Endothelial cell of umbilical vein (primary cell): ENCODE measurements at regions not wholly inside any gene's neighbourhood (a gene's known extent, or its start where the extent isn't known, plus 50 kb on each side); places are given as distances from the start of the nearest gene placed in this dataset.

Experiments
- BruUV-seq: library from RNA; stranded (reverse); fragments of 400-500 nt; replicated peaks from 2 replicates; lab custom pipeline; 2021; lab: Mats Ljungman, UMichigan
- CTCF ChIA-PET: fragments of 300-600, 350-600 bp; sonication (Branson Sonifier 250); formaldehyde crosslinking; loops from one replicate; lab custom pipeline; 2021; ENCODE audit warnings: antibody characterized with exemption, inconsistent platforms; lab: Charles Lee
- POLR2A ChIA-PET: fragments of 300-600, 350-600 bp; sonication (Branson Sonifier 250); formaldehyde crosslinking; loops from one replicate; lab custom pipeline; 2021; ENCODE audit warnings: antibody characterized with exemption, inconsistent platforms; lab: Charles Lee
- DNase-seq: peaks from one replicate; pipeline ENCODE4 v3.0.0-alpha.2; 2011; ENCODE audit warnings: low read depth, low spot score
- FAIRE-seq: peaks from 2 replicates; lab custom pipeline; 2011; peaks lifted over from hg19 to GRCh38; lab: Jason Lieb, UNC
- H2AFZ ChIP-seq: 2 replicates; pipeline ENCODE4 v1.6.0; 2012; ENCODE audit warnings: low read depth, low read length, control low read depth, inconsistent platforms
- H3K27ac ChIP-seq: 2 replicates; pipeline ENCODE4 v1.5.1; 2011; ENCODE audit warnings: low read depth, mild to moderate bottlenecking, control low read depth, low read length, moderate library complexity; ENCODE audit not compliant: insufficient read depth
- H3K27me3 ChIP-seq, 2 experiments: 2 replicates each; pipeline versions ENCODE4 v1.6.0 to v1.6.1; 2011; ENCODE audit warnings: low read length in 2 of 2, mixed read lengths in 1 of 2; ENCODE audit not compliant: control insufficient read depth in 2 of 2, insufficient read depth in 2 of 2
- H3K36me3 ChIP-seq, 2 experiments: 2 replicates in 1 of 2; 3 replicates in 1 of 2; pipeline ENCODE4 v1.5.1; 2011; ENCODE audit warnings: low read length in 2 of 2, mild to moderate bottlenecking in 1 of 2, moderate library complexity in 1 of 2; ENCODE audit not compliant: control insufficient read depth in 2 of 2, insufficient read depth in 2 of 2; ENCODE audit errors: extremely low read depth in 1 of 2
- H3K4me1 ChIP-seq: 3 replicates; pipeline ENCODE4 v1.5.1; 2011; ENCODE audit warnings: mild to moderate bottlenecking, low read length; ENCODE audit not compliant: control insufficient read depth, insufficient read depth; ENCODE audit errors: extremely low read depth
- H3K4me2 ChIP-seq: 2 replicates; pipeline ENCODE4 v1.6.1; 2011; ENCODE audit warnings: low read length, control low read depth, mixed read lengths; ENCODE audit not compliant: insufficient read depth
- H3K4me3 ChIP-seq, 3 experiments: fragments of 200-600 bp in 1 of 3; sonication (generic), shearing (Covaris generic) in 1 of 3; replicated peaks in 1 of 3; 2 replicates each; pipeline ENCODE4 v1.5.1; 2011 to 2016; ENCODE audit warnings: control low read depth in 3 of 3, low read length in 3 of 3, mild to moderate bottlenecking in 2 of 3, inconsistent platforms in 1 of 3, low read depth in 1 of 3, moderate library complexity in 1 of 3; ENCODE audit not compliant: insufficient read depth in 1 of 3
- H3K79me2 ChIP-seq: 2 replicates; pipeline ENCODE4 v1.6.0; 2012; ENCODE audit warnings: low read length, inconsistent platforms; ENCODE audit not compliant: control insufficient read depth, insufficient read depth
- H3K9ac ChIP-seq: replicated peaks from 2 replicates; pipeline ENCODE3; 2011; ENCODE audit warnings: low read length, control low read depth; ENCODE audit not compliant: insufficient read depth; ENCODE audit errors: extremely low read depth
- H3K9me1 ChIP-seq: replicated peaks from 3 replicates; pipeline ENCODE4 v1.6.0; 2011; ENCODE audit warnings: mild to moderate bottlenecking, low read length; ENCODE audit not compliant: control insufficient read depth, insufficient read depth; ENCODE audit errors: extremely low read depth
- H3K9me3 ChIP-seq: replicated peaks from 2 replicates; pipeline ENCODE4 v1.5.1; 2012; ENCODE audit warnings: low read length, inconsistent platforms; ENCODE audit not compliant: control insufficient read depth, insufficient read depth
- H4K20me1 ChIP-seq: replicated peaks from 2 replicates; pipeline ENCODE3; 2011; ENCODE audit warnings: mild to moderate bottlenecking, low read length; ENCODE audit not compliant: control insufficient read depth, insufficient read depth; ENCODE audit errors: extremely low read depth
- EZH2 ChIP-seq: IDR thresholded peaks from 2 replicates; pipeline ENCODE4 v1.6.1; 2012; ENCODE audit warnings: borderline replicate concordance, low read depth, mild to moderate bottlenecking, moderate library complexity, low read length, inconsistent platforms; ENCODE audit not compliant: severe bottlenecking
- FOS ChIP-seq: IDR thresholded peaks from 2 replicates; pipeline ENCODE4 v1.6.1; 2011; ENCODE audit warnings: mild to moderate bottlenecking, low read length, moderate library complexity, borderline replicate concordance; ENCODE audit not compliant: insufficient read depth
- GATA2 ChIP-seq: IDR thresholded peaks from 2 replicates; pipeline ENCODE4 v1.7.0; 2011; ENCODE audit warnings: low read depth, mild to moderate bottlenecking, moderate library complexity, mixed read lengths, low read length; ENCODE audit not compliant: insufficient read length, insufficient read depth
- JUN ChIP-seq: IDR thresholded peaks from 2 replicates; pipeline ENCODE4 v1.6.1; 2011; ENCODE audit warnings: borderline replicate concordance, low read depth; ENCODE audit not compliant: insufficient read length, insufficient read depth
- MAX ChIP-seq: IDR thresholded peaks from 2 replicates; pipeline ENCODE4 v1.6.1; 2011; ENCODE audit not compliant: insufficient read depth, insufficient read length
- MYC ChIP-seq: IDR thresholded peaks from one replicate; pipeline ENCODE4 v1.6.1; 2011; ENCODE audit warnings: mild to moderate bottlenecking, low read depth, low read length
- POLR2A ChIP-seq: IDR thresholded peaks from 2 replicates; pipeline ENCODE4 v1.6.1; 2012; ENCODE audit warnings: low read depth, mild to moderate bottlenecking, control low read depth, low read length
- POLR2AphosphoS5 ChIP-seq: IDR thresholded peaks from 2 replicates; pipeline ENCODE4 v1.6.1; 2012; ENCODE audit warnings: low read depth, mild to moderate bottlenecking, control low read depth, low read length, moderate library complexity; ENCODE audit not compliant: insufficient read depth
- dilution Hi-C: fragments of 300-500 bp; cut with MboI; formaldehyde crosslinking; loops from one replicate; pipeline ENCODE4 v1.15.0; 2019; ENCODE audit warnings: low sequenced_read_pairs; ENCODE audit not compliant: extremely low pct_ligation_motif_present
- intact Hi-C: fragments of 100-400 bp; cut with micrococcal nuclease; formaldehyde crosslinking; loops from one replicate; pipeline ENCODE4 v1.10.0; 2022
- TF ChIP-seq, protein P1 (sequence below), 2 donors: IDR thresholded peaks; 1 replicate in 1 of 2; 2 replicates in 1 of 2; pipeline ENCODE4 v1.5.1; 2011; ENCODE audit warnings: low read length in 2 of 2, mild to moderate bottlenecking in 2 of 2, moderate library complexity in 2 of 2, control low read depth in 1 of 2, inconsistent platforms in 1 of 2, low read depth in 1 of 2; ENCODE audit not compliant: insufficient read depth in 1 of 2; ENCODE audit errors: extremely low read depth in 1 of 2

DNA sequence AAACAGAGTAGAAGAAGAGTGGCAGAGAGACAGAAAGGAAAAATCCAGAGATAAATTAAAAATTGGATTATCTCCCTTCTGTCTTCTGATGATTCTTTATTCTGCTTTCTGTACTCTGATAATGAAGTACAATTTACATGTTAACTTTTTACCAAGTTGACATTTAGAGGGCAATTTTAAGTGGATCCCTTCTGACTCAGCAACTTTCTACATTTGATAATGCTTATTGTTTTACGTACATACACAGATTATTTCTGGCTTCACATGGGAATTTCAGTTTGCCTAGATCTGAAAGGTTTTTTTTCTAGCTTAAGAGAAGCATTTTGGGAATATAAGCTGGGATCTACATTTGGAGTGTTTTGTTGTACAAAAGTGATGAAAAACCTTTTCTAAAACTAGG is 491.3 kb downstream of the OTOL1 start:
- H3K4me1 ChIP-seq = no peaks in the 10 kb centered on the region
- BruUV-seq = no TSS peak
- no peaks in the 10 kb centered on the region for H3K27me3 ChIP-seq
- H3K9me3 ChIP-seq = peaks cover 2% of the 10 kb centered on the region
- dilution Hi-C loops = no loop called here
- no peak overlapping the region for H3K4me3 ChIP-seq
- H4K20me1 ChIP-seq = no peaks in the 10 kb centered on the region
- no peaks in the 10 kb centered on the region for H3K36me3 ChIP-seq
- DNase-seq (no peak), FAIRE-seq (no peak)
- TF ChIP-seq EZH2 = no peak
- TF ChIP-seq POLR2A = no peak
- intact Hi-C loops = no loop called here
- H3K9me1 ChIP-seq = no peaks in the 10 kb centered on the region
- H3K4me2 ChIP-seq = no peak overlapping the region
- no peak overlapping the region for H3K27ac ChIP-seq
- ChIA-PET CTCF (no interaction called here), POLR2A (no interaction called here)
- no peak overlapping the region for H3K9ac ChIP-seq
- no peak overlapping the region for H2AFZ ChIP-seq
- no peaks in the 10 kb centered on the region for H3K79me2 ChIP-seq

DNA sequence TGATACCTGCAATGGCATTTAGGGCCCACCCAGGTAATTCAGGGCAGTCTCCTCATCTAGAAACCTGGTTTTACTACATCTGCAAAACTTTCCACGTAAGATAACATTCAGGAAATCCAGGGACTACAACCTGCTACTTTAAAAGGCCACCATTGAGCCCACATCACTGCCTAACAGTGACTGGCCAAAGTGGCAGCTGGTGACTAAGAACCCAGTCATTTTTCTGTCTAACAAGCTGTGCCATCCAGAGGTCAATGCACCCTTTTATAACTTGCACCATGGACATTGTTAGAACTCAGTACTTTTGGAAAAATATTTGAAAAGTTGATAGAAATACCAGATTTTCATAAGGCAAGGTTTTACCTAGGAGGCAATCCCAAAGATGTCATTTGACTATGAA is 492.4 kb downstream of the OTOL1 start:
- no TSS peak for BruUV-seq
- CTCF ChIA-PET = no interaction called here

More for the DNA sequence above, 492.4 kb downstream of the OTOL1 start:
- dilution Hi-C loops (no loop called here), intact Hi-C loops (no loop called here)
- DNase-seq (no peak), FAIRE-seq (no peak)
- no peaks in the 10 kb centered on the region for H4K20me1 ChIP-seq
- no peaks in the 10 kb centered on the region for H3K79me2 ChIP-seq
- peaks cover 2% of the 10 kb centered on the region for H3K9me3 ChIP-seq
- H3K27ac ChIP-seq = no peak overlapping the region
- no peaks in the 10 kb centered on the region for H3K4me1 ChIP-seq
- TF ChIP-seq FOS (no peak), JUN (no peak), GATA2 (no peak), MAX (no peak), POLR2AphosphoS5 (no peak), EZH2 (no peak), MYC (no peak), POLR2A (no peak)
- TF ChIP-seq, protein P1, sequence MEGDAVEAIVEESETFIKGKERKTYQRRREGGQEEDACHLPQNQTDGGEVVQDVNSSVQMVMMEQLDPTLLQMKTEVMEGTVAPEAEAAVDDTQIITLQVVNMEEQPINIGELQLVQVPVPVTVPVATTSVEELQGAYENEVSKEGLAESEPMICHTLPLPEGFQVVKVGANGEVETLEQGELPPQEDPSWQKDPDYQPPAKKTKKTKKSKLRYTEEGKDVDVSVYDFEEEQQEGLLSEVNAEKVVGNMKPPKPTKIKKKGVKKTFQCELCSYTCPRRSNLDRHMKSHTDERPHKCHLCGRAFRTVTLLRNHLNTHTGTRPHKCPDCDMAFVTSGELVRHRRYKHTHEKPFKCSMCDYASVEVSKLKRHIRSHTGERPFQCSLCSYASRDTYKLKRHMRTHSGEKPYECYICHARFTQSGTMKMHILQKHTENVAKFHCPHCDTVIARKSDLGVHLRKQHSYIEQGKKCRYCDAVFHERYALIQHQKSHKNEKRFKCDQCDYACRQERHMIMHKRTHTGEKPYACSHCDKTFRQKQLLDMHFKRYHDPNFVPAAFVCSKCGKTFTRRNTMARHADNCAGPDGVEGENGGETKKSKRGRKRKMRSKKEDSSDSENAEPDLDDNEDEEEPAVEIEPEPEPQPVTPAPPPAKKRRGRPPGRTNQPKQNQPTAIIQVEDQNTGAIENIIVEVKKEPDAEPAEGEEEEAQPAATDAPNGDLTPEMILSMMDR (IDR thresholded peaks at IDR 0.05; ENCODE audit: extremely low read depth in 1 of 2, insufficient read depth in 1 of 2, low read depth in 1 of 2, low read length in 2 of 2) = no peak
- no peaks in the 10 kb centered on the region for H3K27me3 ChIP-seq
- H2AFZ ChIP-seq = no peak overlapping the region
- no peak overlapping the region for H3K4me2 ChIP-seq
- H3K9me1 ChIP-seq = no peaks in the 10 kb centered on the region
- no peaks in the 10 kb centered on the region for H3K36me3 ChIP-seq
- H3K9ac ChIP-seq = no peak overlapping the region
- POLR2A ChIA-PET = no interaction called here
- H3K4me3 ChIP-seq = no peak overlapping the region
